HG03135 (cell line): ENCODE measurements at regions not wholly inside any gene's neighbourhood (a gene's known extent, or its start where the extent isn't known, plus 50 kb on each side); places are given as distances from the start of the nearest gene placed in this dataset.
"Not testable (repeated sequence)": the region's sequence is repeated elsewhere in the genome, so short reads cannot be mapped to it uniquely, and the experiment has no call there.

Experiments used
- ATAC-seq: cut with Tn5 transposase; IDR thresholded peaks from one replicate; pipeline ENCODE4 v1.9.1; 2021; ENCODE audit warnings: mild to moderate bottlenecking, moderate library complexity; ENCODE audit not compliant: unreplicated experiment

DNA sequence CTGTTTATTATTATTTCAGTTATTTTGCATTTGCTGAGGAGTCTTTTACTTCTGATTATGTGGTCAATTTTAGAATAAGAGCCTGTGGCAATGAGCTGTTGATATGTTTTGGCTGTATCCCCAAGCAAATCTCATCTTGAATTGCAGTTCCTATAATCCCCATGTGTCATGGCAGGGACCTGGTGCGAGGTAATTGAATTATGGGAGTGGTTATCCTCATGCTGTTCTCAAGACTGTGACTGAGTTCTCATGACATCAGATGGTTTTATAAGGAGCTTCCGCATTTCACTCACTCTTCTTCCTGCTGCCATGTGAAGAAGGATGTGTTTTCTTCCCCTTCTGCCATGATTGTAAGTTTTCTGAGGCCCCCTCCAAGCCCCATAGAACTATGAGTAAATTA lies 114.9 kb upstream of the SLCO6A1 start:
- no peak for ATAC-seq

DNA sequence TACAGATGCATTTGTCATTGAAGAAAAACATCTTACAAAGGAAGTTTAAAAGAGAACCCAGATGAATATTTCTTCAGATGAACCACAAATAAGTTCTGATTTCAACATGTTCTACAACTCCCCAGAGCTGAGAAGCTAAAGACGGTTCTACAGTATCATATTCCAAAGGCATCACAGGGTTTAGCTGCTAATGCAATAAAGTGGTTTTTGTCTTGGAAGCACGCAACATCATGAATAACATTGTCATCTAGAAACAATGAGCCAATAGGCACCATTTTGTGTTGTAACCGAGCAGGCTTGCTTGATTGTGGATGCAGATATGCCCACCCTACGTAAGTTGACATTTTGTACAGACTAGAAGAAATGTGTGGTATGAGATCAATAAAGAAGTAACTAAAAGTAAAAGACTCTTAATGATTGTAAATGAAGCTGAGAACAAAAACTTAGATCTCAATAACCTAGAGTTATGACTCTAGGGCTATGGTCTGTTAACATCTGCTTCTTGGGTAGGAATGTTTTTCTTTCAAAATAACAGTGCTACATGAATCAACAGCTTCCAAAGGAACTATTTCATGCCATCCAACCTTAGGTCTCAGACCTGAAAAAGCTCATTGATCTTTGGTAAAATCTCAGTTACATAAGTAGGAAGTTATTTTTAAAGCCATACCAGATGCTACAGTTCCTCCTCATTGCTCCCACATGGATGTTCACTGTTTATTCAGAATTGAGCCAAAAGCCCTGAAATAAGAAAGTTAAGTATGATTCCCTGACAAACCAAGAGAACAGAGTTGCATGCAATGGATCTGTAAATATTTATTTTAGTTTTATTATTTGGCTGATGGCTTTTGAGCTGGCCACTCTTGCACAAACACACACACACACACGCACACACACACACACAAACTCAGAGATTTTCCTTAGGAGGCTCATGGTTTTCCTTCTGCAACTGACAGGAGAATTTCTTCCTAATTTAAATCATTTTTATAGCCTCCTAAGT lies 118.7 kb upstream of the SLCO6A1 start:
- no peak for ATAC-seq

DNA sequence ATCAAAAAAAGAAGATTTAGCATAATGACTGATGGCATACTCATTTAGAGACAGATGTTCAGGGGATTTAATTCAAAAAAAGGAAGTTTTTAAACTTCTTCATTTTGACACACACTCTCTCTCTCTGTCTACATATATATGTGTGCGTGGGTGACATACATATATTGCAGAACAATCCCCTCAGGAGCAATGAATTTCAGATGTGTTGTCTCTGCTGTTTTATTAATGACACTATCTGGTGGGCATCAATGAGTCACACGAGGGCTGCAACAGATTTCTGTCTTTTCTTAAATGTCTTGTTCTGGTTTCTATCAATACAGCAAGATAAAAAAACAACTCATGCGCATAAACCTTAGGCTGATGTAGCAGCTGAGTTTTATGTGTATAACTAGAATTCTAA lies 123.5 kb upstream of the SLCO6A1 start:
- no peak for ATAC-seq

DNA sequence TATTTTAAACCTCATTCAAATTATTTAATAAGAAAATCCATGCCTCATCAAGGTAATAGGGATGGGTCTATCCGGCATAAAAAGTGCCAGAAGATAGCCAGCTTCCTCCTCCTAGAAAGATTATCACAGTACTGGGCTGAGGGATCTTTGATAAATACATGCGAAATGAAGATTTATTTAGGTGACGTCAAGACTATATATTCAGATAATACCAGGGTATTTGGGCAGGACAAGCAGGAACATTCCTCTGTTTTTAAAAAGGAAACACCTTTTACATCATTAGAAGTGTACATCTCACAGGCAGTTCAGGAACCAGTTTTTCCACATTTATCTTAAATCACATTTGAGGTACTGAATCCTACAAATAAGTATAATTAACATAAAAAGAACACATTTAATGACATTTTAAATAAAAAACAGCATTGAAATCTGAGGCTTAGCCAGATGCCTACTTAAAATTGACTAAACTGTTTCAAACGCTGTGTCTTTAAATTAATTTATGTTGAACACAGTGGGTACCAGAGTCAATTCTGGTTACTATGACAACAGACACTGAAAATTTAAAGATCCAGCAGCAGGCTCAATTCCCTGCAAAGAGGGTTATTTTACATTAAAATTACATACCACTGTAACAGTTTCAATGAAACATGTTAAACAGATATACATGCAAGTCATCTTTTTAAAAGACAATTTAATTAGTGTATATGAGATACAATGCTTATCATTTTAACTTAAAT lies 124.7 kb upstream of the SLCO6A1 start:
- ATAC-seq = no peak

DNA sequence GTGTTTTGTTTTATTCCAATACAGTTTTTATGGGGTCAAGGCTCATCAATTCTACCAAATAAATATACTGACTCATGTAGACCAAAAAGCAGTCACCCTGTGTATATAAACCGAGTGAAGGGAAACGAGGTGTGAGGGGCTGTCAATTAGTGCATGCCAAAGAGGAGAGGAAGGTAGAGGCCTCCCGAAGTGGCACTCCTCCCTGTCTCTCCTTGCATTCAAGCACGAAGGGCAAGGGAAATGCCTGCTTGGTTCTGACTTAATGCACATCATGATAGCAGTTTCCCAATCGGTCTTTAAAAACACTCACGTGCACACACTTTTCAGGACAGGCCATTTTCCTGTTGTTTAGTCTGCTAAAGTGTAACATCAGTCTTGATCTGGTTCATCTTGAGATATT lies 125.6 kb upstream of the SLCO6A1 start:
- no peak for ATAC-seq

DNA sequence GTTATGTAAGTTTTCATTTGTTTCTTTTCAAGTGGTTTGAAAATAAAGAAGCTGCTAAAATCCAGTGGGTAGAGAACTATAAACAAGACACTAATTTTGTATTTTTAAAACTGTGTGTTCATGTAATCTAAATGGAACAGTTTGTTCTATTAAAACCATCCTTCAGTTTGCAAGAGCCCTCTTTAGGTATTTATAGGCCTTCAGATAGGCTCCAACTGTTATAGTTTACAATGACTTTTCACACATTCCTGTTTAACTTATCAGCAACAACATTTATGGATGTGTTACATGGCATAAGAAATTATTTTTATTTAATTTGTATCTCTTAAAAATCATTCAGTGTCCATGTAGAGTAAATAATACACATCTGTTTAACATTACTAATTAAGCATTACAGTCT lies 126.7 kb upstream of the SLCO6A1 start:
- ATAC-seq = no peak

DNA sequence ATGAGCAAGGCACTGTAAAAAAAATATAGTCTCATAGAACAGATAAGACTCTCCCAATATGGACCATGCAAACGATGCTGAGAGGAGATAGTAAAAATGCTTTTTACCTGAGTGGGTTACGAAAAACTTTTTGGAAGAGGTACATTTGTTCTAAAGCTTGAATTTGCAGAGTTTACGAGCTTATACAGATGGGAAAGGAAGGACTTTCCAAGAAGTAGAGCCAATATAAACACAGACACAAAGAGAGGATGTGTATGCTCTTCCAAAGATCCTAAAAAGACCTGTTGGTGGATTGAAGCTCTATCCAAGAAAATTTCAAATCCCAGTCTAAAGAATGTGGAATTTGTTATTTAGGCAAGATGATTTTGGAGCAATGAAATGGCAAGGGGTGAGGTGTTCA lies 127.1 kb upstream of the SLCO6A1 start:
- no peak for ATAC-seq

DNA sequence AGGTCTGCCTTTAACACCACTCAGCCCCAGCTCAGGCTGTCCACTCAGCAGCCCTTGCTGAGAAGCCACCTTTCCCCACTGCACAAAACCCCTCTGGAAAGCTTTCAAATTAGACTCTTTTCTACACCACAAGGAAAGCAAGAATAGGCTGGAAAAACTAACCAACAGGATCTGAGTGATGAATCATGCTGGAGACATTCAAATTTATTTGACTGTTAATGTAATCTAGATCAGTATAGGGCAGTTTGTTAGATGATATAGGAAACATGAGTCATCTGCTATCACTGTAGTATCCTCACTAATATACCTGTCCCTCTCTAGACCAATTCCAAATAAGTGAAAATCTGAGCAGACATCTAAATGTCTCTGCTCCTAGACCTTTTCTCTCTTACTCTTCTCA lies 127.8 kb upstream of the PAM start:
- no peak for ATAC-seq

DNA sequence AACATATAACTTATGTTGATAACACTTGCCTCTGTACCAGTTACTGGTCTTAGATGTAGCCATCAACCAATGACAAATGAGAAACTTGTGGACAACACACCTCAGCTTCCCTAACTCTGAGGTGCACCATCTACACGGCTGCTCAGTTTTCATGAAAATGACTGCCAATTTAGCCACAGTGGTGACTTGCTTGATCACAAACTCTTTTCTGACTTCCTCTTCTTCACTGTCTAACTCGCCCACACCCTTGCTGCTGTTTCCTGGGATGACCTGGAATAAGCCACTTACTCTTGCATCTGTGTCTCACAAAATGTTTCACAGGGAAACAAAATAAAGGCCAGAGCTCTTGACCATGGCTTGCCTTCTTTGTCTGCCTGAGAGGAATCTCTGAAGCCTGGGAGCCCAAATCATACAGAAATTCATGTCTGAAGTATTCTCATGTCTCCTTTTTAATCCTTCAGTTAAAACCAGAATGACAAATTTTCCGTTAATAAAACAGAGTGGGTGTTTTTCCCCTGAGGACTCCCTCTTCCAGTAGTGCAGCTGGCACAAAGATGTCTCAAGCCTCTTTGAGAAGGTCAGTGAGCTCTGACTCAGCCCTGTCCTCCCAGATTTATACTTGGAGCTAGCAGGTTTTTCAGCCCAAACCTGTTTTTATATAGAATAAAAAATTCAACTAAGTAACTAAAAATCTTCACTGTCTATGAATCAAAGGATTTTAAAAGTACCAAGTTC lies 126.5 kb upstream of the PAM start:
- no peak for ATAC-seq

DNA sequence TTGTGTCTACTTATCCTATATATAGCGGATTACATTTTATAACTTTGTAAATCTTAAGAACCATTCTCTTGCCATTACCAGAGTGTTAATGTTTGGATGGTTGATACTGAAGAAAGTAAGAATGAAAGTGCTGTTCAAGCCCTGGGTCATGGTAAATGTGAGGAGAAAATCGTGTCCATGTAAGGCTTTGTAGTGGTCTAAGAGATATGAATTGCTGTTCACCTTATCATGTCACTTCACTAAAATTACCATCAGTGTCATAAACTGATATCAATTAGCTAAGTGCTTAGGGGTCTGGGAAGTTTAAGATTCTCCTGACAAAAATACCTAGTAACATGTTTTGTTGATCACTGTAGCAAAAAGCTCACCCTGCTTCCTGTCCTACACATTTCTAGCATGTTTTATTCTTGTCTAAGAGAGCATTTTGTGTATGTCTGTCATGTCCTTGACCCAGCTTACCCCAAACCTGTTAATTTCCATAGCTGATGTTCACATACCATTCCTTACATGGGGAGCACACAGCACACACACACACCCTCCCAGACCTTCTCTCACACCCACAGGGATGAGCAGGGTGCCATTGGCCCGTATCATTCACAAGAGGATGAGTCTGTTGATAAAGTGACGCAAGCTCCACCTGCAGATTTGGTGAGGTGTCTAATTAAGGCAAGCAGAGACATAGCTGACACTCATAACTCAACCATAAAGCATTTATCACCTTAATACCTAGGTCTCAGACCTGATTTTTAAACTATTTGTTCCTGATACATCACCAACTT lies 125.1 kb upstream of the PAM start:
- no peak for ATAC-seq

DNA sequence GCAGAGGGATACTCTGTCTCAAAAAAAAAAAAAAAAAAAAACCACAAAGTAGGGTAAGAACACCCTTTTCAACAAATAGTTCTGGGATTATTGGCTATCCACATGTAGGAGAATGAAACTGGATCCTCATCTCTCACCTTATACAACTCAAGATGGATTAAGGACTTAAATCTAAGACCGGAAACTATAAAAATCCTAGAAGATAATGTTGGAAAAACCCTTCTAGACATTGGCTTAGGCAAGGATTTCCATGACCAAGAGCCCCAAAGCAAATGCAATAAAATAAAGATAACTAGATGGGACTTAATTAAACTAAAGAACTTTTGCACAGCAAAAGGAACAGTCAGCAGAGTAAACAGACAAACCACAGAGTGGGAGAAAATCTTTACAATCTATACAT lies 119.7 kb upstream of the PAM start:
- not testable (repeated sequence) for ATAC-seq

DNA sequence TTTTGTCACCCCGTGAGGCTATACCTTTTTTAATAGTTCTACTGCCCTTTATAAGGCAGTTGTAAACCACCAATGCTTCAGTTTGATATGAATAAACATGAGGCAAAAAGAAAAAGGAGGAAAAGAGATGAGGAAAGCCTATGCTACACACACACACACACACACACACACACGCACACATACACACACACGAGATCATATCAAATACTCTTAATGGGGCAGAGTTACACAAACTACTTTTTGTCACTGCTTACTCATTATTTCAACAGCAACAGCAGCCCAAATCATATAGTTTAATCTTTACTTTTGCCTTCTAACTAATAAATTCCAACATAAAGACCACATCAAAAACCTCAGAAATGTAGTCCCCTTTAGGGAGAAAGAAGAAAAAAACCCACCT lies 116.8 kb upstream of the PAM start:
- no peak for ATAC-seq

DNA sequence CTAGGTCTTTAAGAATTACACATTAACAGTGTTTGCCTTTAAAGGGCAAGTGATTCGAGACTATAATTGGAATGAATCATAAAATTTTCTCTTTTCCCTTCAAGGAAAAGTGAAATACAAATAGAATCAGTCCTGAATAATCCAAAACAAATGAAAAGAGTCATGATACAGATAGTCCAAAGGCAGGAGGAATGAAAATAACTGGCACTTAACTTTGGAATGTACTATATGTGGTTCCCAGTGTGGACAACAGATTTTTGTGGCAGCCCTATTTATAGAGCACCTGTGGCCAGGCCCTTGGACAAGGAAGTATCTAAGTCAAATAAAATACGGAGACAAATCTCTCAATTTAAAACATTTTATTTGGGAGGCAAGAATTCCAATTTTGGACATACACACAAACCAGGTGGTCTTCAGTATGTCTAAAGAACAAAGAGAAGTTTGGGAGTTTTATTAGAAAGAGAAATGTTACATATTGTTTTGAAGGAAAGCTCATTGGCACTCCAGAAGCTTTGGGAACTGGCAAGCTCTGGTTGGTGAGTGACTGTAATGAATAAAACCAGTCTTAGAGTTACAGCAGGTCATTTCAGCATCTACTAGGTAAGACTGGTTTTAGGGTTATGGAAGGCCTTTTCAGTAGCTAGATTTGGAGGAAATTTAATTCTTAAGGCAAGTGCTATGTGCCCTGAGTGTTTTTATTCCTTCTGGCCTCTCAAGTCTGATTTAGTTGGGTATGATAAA lies 116.0 kb upstream of the PAM start:
- no peak for ATAC-seq

DNA sequence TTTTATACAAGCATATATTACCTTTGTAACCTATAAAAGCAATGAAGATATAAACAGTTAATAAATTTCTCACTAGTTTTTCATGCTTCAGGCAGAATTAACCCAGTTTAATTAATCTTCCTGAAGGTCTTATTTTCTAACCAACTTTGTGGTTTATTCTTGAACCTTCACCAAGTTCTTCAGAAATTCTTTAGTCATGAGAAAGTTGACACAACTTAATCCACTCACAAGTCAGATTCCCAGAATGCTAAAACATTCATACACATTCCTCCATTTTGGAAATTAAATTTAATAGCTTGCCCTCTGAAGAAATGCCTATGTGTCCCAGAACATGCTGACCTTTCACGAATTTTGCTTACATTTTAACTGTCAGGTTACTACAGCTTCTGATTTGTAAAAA lies 105.4 kb upstream of the PAM start:
- ATAC-seq = no peak

DNA sequence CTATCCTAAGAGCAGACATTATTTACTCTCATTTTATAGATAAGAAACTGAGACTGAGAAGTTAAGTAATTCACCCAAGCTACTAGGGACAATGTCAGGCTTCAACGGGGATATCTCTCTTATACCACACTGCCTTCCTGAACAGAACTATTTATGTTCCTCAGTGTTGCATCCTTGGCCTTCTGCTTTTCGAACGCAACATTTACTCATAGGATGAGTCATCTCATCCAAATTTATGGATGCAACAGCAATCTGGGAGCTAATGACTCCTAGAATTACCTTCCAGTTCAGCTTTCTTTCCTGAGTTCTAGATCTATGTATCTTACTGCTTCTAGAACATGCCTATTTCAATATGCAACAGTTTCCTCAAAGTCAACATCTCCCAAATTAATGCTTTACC lies 103.6 kb upstream of the PAM start:
- no peak for ATAC-seq

DNA sequence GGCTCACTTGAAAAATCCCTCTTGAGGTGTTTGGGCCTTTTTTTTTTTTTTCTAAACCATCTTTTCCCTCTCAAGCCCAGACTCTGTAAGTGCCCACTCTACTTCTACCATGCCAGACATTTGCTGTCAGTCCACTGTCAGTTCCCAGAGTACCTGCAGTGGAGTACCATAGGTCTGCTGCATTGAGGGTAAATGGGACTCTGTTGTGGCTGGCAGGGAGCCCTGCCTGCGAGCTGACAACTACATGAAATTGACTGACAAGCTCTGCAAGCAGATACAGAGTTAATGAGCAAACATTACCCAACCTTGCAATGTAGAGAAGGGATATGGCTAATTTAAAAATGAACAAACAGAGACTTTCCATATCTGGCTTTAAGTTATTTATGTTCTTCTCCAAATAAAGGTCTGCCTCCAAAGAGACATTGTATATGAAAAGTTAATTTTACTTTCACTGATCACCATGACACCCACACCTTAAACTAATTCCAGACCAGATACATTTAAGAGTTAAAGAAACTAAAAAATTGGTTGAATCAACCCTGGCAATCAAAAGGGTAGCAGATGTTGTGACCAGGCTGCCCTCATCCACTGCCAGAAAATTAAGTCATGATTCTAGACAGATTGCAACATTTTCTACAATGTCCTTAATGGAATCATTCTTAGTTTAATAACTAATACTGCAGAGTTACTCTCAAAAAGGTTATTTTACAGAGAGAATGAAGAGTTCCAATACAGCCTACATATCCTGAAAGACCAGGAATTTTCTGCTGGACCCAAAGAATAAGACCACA lies 100.4 kb upstream of the PAM start:
- no peak for ATAC-seq

DNA sequence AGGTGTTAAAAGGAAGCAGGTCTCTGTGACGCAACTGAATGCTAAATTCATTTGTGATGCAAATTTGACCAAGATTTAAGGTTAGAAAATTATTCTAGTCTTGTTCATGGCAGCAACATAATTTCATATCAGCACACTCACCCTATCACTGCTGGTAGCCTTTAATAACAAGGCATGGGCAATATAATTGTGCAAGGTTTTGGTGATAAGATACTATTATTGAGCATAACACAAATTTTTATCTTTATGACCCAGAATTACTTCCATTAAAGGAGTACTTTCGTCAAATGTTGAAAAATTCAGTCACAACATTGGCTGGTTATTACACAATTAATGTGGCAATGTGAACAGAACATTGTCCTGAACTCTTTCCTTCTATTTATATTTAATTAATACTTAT lies 96.0 kb upstream of the PAM start:
- no peak for ATAC-seq

DNA sequence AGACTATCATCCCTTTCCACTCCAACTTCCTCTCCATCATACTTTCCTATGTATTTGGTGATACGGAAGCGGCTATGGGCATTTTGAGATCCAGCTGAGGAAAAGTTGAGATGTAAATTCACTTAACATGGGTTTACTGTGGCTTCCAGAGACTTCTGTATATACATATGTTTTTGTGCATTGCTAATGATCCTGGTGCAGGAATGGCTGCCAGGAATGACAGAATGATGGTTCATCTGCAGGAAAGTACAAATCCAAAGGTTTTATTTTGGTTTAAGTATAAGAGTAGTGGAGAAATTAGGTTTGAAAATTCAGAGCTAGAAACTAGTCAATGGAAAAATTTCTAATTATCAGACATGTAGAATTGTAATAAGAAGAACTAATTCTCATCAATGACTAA lies 95.0 kb upstream of the PAM start:
- no peak for ATAC-seq
